Breast epithelium (tissue), 3 donors: ENCODE measurements at regions not wholly inside any gene's neighbourhood (a gene's known extent, or its start where the extent isn't known, plus 50 kb on each side); places are given as distances from the start of the nearest gene placed in this dataset.

Source experiments
- POLR2AphosphoS5 ChIP-seq, 3 donors: sonication (generic); formaldehyde crosslinking; IDR thresholded peaks; one replicate each; pipeline ENCODE4 v1.6.1; 2017; ENCODE audit warnings: antibody characterized with exemption in 3 of 3
- TF ChIP-seq, protein P1 (sequence below), 3 donors: fragments of 450-650 bp; IDR thresholded peaks; one replicate each; pipeline ENCODE4 v1.5.1; 2016 to 2017; ENCODE audit warnings: antibody characterized with exemption in 3 of 3, mild to moderate bottlenecking in 3 of 3, moderate library complexity in 3 of 3

DNA sequence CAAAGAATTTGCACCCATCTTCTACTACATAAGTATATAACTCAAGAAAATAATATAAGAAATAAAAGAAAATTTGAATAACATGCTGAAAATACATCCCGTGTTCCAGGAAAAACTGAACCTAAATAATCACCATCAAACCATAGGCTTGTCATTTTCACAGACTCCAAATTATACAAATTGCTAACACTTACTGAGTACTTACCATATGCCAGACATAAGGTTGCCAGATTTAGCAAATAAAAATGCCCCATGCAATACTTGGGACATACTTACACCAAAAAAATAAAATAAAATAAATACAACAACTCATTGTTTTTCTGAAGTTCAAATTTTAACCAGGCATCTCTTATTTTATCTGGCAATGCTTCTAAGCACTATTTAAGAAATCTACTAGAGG lies 760.4 kb upstream of the SEMA6D start:
- TF ChIP-seq POLR2AphosphoS5 (IDR thresholded peaks at IDR 0.05): no peak
- TF ChIP-seq, protein P1, sequence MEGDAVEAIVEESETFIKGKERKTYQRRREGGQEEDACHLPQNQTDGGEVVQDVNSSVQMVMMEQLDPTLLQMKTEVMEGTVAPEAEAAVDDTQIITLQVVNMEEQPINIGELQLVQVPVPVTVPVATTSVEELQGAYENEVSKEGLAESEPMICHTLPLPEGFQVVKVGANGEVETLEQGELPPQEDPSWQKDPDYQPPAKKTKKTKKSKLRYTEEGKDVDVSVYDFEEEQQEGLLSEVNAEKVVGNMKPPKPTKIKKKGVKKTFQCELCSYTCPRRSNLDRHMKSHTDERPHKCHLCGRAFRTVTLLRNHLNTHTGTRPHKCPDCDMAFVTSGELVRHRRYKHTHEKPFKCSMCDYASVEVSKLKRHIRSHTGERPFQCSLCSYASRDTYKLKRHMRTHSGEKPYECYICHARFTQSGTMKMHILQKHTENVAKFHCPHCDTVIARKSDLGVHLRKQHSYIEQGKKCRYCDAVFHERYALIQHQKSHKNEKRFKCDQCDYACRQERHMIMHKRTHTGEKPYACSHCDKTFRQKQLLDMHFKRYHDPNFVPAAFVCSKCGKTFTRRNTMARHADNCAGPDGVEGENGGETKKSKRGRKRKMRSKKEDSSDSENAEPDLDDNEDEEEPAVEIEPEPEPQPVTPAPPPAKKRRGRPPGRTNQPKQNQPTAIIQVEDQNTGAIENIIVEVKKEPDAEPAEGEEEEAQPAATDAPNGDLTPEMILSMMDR (IDR thresholded peaks at IDR 0.05): no peak
